Stomach (tissue), 4 donors: ENCODE measurements at regions not wholly inside any gene's neighbourhood (a gene's known extent, or its start where the extent isn't known, plus 50 kb on each side); places are given as distances from the start of the nearest gene placed in this dataset.

ENCODE experiments used
- CTCF ChIP-seq, 7 experiments: fragments of 450-650 bp in 4 of 7; fragments of 200-600 bp in 3 of 7; sonication (generic) in 3 of 7; IDR thresholded peaks; one replicate each; pipeline ENCODE4 v1.5.1; 2016 to 2019; ENCODE audit warnings: antibody characterized with exemption in 7 of 7, control low read depth in 2 of 7, mild to moderate bottlenecking in 1 of 7
- EP300 ChIP-seq: sonication (generic); formaldehyde crosslinking; IDR thresholded peaks from one replicate; pipeline ENCODE4 v1.6.1; 2017; ENCODE audit warnings: antibody characterized with exemption
- POLR2A ChIP-seq, 4 donors: fragments of 450-650 bp; IDR thresholded peaks; one replicate each; pipeline ENCODE4 v1.6.1; 2016; ENCODE audit warnings: antibody characterized with exemption in 4 of 4, control low read depth in 2 of 4, mild to moderate bottlenecking in 1 of 4, moderate library complexity in 1 of 4

GRCh38 chr19:5212101-5212500 is 128.5 kb downstream of the PTPRS start:
- TF ChIP-seq EP300 = no peak
- no peak for TF ChIP-seq CTCF (IDR thresholded peaks at IDR 0.05)
- no peak for TF ChIP-seq POLR2A (IDR thresholded peaks at IDR 0.05)
